H1 (cell line): ENCODE measurements at regions not wholly inside any gene's neighbourhood (a gene's known extent, or its start where the extent isn't known, plus 50 kb on each side); places are given as distances from the start of the nearest gene placed in this dataset.

Experiments
- CTCF ChIA-PET: fragments of 300-600 bp; sonication (Branson Sonifier 250); formaldehyde crosslinking; loops from one replicate; lab custom pipeline; 2021; ENCODE audit not compliant: partially characterized antibody; lab: Charles Lee
- POLR2A ChIA-PET: fragments of 300-600 bp; sonication (Branson Sonifier 250); formaldehyde crosslinking; loops from one replicate; lab custom pipeline; 2021; ENCODE audit warnings: inconsistent platforms; ENCODE audit not compliant: partially characterized antibody; lab: Charles Lee
- DNase-seq, 2 experiments: peaks; one replicate each; pipeline versions ENCODE4 v3.0.0 to v3.0.0-alpha.2; 2010 to 2022; ENCODE audit warnings: low spot score in 2 of 2, low read depth in 1 of 2, mixed read lengths in 1 of 2
- FAIRE-seq: peaks from 2 replicates; lab custom pipeline; 2011; peaks lifted over from hg19 to GRCh38; lab: Jason Lieb, UNC
- H2AFZ ChIP-seq: 2 replicates; pipeline ENCODE4 v1.8.1; 2012; ENCODE audit warnings: low read length, inconsistent platforms
- H2AK5ac ChIP-seq: 2 replicates; pipeline ENCODE4 v1.6.1; 2013; ENCODE audit warnings: low read depth, low read length
- H2BK120ac ChIP-seq: replicated peaks from 2 replicates; pipeline ENCODE3; 2013; ENCODE audit warnings: low read depth, low read length, inconsistent platforms
- H2BK12ac ChIP-seq: 2 replicates; pipeline ENCODE4 v1.6.1; 2013; ENCODE audit warnings: low read depth, low read length
- H2BK15ac ChIP-seq: 2 replicates; pipeline ENCODE4 v1.6.1; 2013; ENCODE audit warnings: low read length
- H2BK20ac ChIP-seq: 2 replicates; pipeline ENCODE4 v1.6.1; 2013; ENCODE audit warnings: low read length
- H2BK5ac ChIP-seq: 2 replicates; pipeline ENCODE4 v1.6.1; 2013; ENCODE audit warnings: low read depth, low read length
- H3K14ac ChIP-seq: 2 replicates; pipeline ENCODE4 v1.6.1; 2013; ENCODE audit warnings: inconsistent platforms; ENCODE audit not compliant: insufficient read length
- H3K18ac ChIP-seq: 2 replicates; pipeline ENCODE4 v1.6.1; 2013; ENCODE audit warnings: low read length; ENCODE audit errors: extremely low read depth
- H3K23ac ChIP-seq: 2 replicates; pipeline ENCODE4 v1.6.1; 2013; ENCODE audit warnings: inconsistent platforms; ENCODE audit not compliant: insufficient read length
- H3K23me2 ChIP-seq: 2 replicates; pipeline ENCODE4 v1.6.1; 2013; ENCODE audit warnings: low read depth, low read length
- H3K27ac ChIP-seq: 2 replicates; pipeline ENCODE4 v1.6.1; 2011; ENCODE audit warnings: low read depth, low read length, inconsistent platforms
- H3K27me3 ChIP-seq, 4 experiments: replicated peaks in 1 of 4; 1 replicate in 1 of 4; 2 replicates in 3 of 4; pipeline versions ENCODE4 v1.6.1 to v1.8.1; 2011 to 2013; ENCODE audit warnings: low read length in 3 of 4, mild to moderate bottlenecking in 3 of 4, inconsistent platforms in 2 of 4, mixed read lengths in 2 of 4, moderate library complexity in 1 of 4; ENCODE audit not compliant: control insufficient read depth in 3 of 4, insufficient read depth in 3 of 4; ENCODE audit errors: extremely low read depth in 1 of 4
- H3K36me3 ChIP-seq, 4 experiments: 2 replicates each; pipeline versions ENCODE4 v1.6.1 to v1.8.1; 2011 to 2013; ENCODE audit warnings: mild to moderate bottlenecking in 4 of 4, low read length in 3 of 4, moderate library complexity in 2 of 4, control low read depth in 1 of 4, inconsistent platforms in 1 of 4; ENCODE audit not compliant: insufficient read depth in 4 of 4, control insufficient read depth in 2 of 4
- H3K4ac ChIP-seq: replicated peaks from 2 replicates; pipeline ENCODE3; 2013; ENCODE audit warnings: low read length, low read depth, mixed read lengths, inconsistent platforms; ENCODE audit not compliant: insufficient read length
- H3K4me1 ChIP-seq, 4 experiments: replicated peaks in 1 of 4; 1 replicate in 1 of 4; 2 replicates in 3 of 4; pipeline versions ENCODE4 v1.6.1 to v1.8.1; 2011 to 2013; ENCODE audit warnings: low read length in 3 of 4, inconsistent platforms in 2 of 4, mixed read lengths in 1 of 4; ENCODE audit not compliant: insufficient read depth in 4 of 4, control insufficient read depth in 3 of 4
- H3K4me2 ChIP-seq, 2 experiments: 2 replicates each; pipeline versions ENCODE4 v1.6.1 to v1.8.1; 2011 to 2013; ENCODE audit warnings: low read depth in 2 of 2, low read length in 2 of 2, control low read depth in 1 of 2, inconsistent platforms in 1 of 2, mild to moderate bottlenecking in 1 of 2; ENCODE audit not compliant: insufficient read depth in 1 of 2
- H3K4me3 ChIP-seq, 4 experiments: fragments of 200-600, 300-600 bp in 1 of 4; sonication (generic), shearing (Covaris generic), sonication (Bioruptor Twin) in 1 of 4; 2 replicates each; pipeline versions ENCODE4 v1.5.1 to v1.8.1; 2011 to 2016; ENCODE audit warnings: low read length in 4 of 4, low read depth in 3 of 4, control low read depth in 2 of 4, inconsistent platforms in 2 of 4, mild to moderate bottlenecking in 2 of 4, mixed read lengths in 1 of 4, moderate library complexity in 1 of 4; ENCODE audit not compliant: insufficient read depth in 2 of 4; ENCODE audit errors: extremely low read depth in 1 of 4
- H3K56ac ChIP-seq: replicated peaks from 2 replicates; pipeline ENCODE3; 2013; ENCODE audit warnings: low read depth, mild to moderate bottlenecking, mixed read lengths, low read length, inconsistent platforms; ENCODE audit not compliant: insufficient read length
- H3K79me1 ChIP-seq: 2 replicates; pipeline ENCODE4 v1.6.1; 2013; ENCODE audit warnings: low read depth, low read length, control low read depth
- H3K79me2 ChIP-seq, 2 experiments: 2 replicates each; pipeline versions ENCODE4 v1.6.1 to v1.8.1; 2012 to 2013; ENCODE audit warnings: low read length in 2 of 2, mild to moderate bottlenecking in 2 of 2, inconsistent platforms in 1 of 2; ENCODE audit not compliant: insufficient read depth in 2 of 2, control insufficient read depth in 1 of 2
- H3K9ac ChIP-seq, 4 experiments: replicated peaks in 1 of 4; 1 replicate in 1 of 4; 2 replicates in 3 of 4; pipeline versions ENCODE4 v1.6.1 to v1.8.1; 2011 to 2013; ENCODE audit warnings: low read depth in 3 of 4, low read length in 3 of 4, control low read depth in 2 of 4, mild to moderate bottlenecking in 2 of 4, moderate library complexity in 2 of 4, inconsistent platforms in 1 of 4; ENCODE audit errors: extremely low read depth in 1 of 4
- H3K9me3 ChIP-seq, 2 experiments: 2 replicates each; pipeline versions ENCODE4 v1.6.1 to v1.8.1; 2012 to 2013; ENCODE audit warnings: mild to moderate bottlenecking in 2 of 2, moderate library complexity in 2 of 2, control low read depth in 1 of 2, inconsistent platforms in 1 of 2, low read depth in 1 of 2, low read length in 1 of 2, mixed read lengths in 1 of 2; ENCODE audit not compliant: insufficient read depth in 2 of 2
- H4K20me1 ChIP-seq, 2 experiments: replicated peaks in 1 of 2; 2 replicates each; pipeline versions ENCODE3 to v1.8.1; 2011 to 2013; ENCODE audit warnings: inconsistent platforms in 2 of 2, low read length in 2 of 2, mild to moderate bottlenecking in 1 of 2; ENCODE audit not compliant: insufficient read depth in 2 of 2, control insufficient read depth in 1 of 2
- H4K5ac ChIP-seq: 2 replicates; pipeline ENCODE4 v1.6.1; 2013; ENCODE audit warnings: low read length, low read depth, mixed read lengths, inconsistent platforms; ENCODE audit not compliant: insufficient read length
- H4K8ac ChIP-seq: 2 replicates; pipeline ENCODE4 v1.8.0; 2013; ENCODE audit warnings: mild to moderate bottlenecking, moderate library complexity, low read length, inconsistent platforms; ENCODE audit not compliant: insufficient read depth; ENCODE audit errors: extremely low read depth
- H4K91ac ChIP-seq: replicated peaks from 2 replicates; pipeline ENCODE3; 2013; ENCODE audit warnings: low read length, mixed read lengths, inconsistent platforms; ENCODE audit not compliant: insufficient read length
- CBX8 ChIP-seq: fragments of 300-800, 300-1000 bp; sonication (generic); IDR thresholded peaks from 2 replicates; pipeline ENCODE4 v1.7.1; 2016; ENCODE audit warnings: low read depth, low read length, borderline replicate concordance
- CEBPB ChIP-seq: IDR thresholded peaks from 2 replicates; pipeline ENCODE4 v1.6.1; 2012; ENCODE audit warnings: low read depth, low read length
- CHD1 ChIP-seq: IDR thresholded peaks from 2 replicates; pipeline ENCODE4 v1.6.1; 2012; ENCODE audit warnings: low read depth, low read length, improper control_type of control experiment
- CREB1 ChIP-seq: IDR thresholded peaks from 2 replicates; pipeline ENCODE4 v1.6.1; 2012; ENCODE audit warnings: inconsistent platforms
- CTBP2 ChIP-seq: IDR thresholded peaks from 2 replicates; pipeline ENCODE4 v1.7.0; 2011; ENCODE audit warnings: borderline replicate concordance, mild to moderate bottlenecking, moderate library complexity, mixed read lengths, low read length; ENCODE audit not compliant: insufficient read depth, insufficient read length
- EGR1 ChIP-seq: IDR thresholded peaks from 2 replicates; pipeline ENCODE4 v1.6.1; 2011; ENCODE audit warnings: low read depth, low read length, borderline replicate concordance
- HDAC6 ChIP-seq: IDR thresholded peaks from one replicate; pipeline ENCODE4 v1.7.1; 2012; ENCODE audit warnings: low read depth, mild to moderate bottlenecking, inconsistent platforms, low read length, moderate library complexity
- POLR2AphosphoS5 ChIP-seq: IDR thresholded peaks from 2 replicates; pipeline ENCODE4 v1.6.1; 2011; ENCODE audit warnings: low read depth, low read length
- USF2 ChIP-seq: IDR thresholded peaks from 2 replicates; pipeline ENCODE4 v1.6.1; 2011; ENCODE audit warnings: low read length, improper control_type of control experiment
- WGBS, 2 experiments: shearing (Covaris generic) in 1 of 2; methylation state at CpG; one replicate each; pipeline versions ENCODE4 v1.1.6 to v1.1.7; 2013 to 2015; ENCODE audit warnings: low lambda C conversion rate in 2 of 2, mixed read lengths in 2 of 2, inconsistent platforms in 1 of 2, low coverage in 1 of 2, missing lambda C conversion rate in 1 of 2; ENCODE audit not compliant: insufficient replicate concordance in 2 of 2, insufficient coverage in 1 of 2, insufficient read length in 1 of 2; ENCODE audit errors: extremely low coverage in 1 of 2, missing lambda C conversion rate in 1 of 2; 5-methylcytosine and 5-hydroxymethylcytosine counted together
- TF ChIP-seq, protein P1 (sequence below): IDR thresholded peaks from 2 replicates; pipeline ENCODE4 v1.6.1; 2012; ENCODE audit warnings: inconsistent platforms

DNA sequence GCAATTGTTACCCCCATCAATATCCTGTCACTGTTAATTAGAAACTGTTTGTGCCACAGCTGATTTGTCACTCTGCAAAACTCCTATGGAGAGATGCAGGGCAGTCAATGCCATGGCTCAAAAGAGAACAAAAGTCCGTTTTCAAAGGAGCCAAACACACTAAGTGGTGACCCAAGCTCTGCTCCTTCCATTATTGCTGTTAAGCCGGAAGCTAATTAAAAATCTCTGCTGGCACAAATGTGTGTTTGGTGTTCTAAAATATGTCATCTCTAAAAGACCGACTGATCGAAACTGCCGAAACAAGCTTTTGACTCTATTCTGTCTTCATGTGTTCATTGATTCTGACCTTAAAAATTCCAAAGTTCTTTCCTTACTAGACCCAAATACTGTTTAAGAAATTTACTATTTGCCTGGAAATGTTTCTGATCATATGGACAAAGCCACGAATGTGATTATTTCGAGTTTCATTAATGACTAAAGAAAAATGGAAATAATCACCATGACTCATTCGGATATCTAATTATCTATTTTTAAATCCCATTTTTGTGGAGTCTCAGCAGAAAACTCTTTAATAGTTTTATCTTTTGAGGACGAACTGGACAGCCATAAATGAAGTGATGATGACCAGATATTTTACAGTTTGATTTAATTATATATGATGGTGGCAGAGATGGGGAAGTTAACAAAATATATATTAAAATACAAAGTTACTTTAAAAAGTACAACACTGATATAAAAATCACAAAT, 287.6 kb downstream of the SOCS6 start:
- no peak overlapping the region for H2BK12ac ChIP-seq
- DNase-seq (no peak), FAIRE-seq (no peak)
- no peak overlapping the region for H2BK5ac ChIP-seq
- H3K9ac ChIP-seq: no peak overlapping the region
- H3K79me1 ChIP-seq: no peaks in the 10 kb centered on the region
- no peaks in the 10 kb centered on the region for H3K27me3 ChIP-seq
- H3K23me2 ChIP-seq: no peaks in the 10 kb centered on the region
- no peak overlapping the region for H2BK120ac ChIP-seq
- ChIA-PET CTCF (interaction anchor here (0.5 kb wide), 1 partner anchor 985 kb away, joined by 3 read pairs; no protein-coding TSS in a partner anchor), POLR2A (no interaction called here)
- no peak overlapping the region for H2BK20ac ChIP-seq
- no peaks in the 10 kb centered on the region for H3K4me1 ChIP-seq
- no peak overlapping the region for H3K23ac ChIP-seq
- no peaks in the 10 kb centered on the region for H3K36me3 ChIP-seq
- no peak overlapping the region for H3K14ac ChIP-seq
- H3K4ac ChIP-seq: no peak overlapping the region
- H4K20me1 ChIP-seq: no peaks in the 10 kb centered on the region
- no peak overlapping the region for H3K56ac ChIP-seq
- H2BK15ac ChIP-seq: no peak overlapping the region
- no peak overlapping the region for H3K4me3 ChIP-seq
- no peak overlapping the region for H4K5ac ChIP-seq
- WGBS, 2 experiments: 70% methylated on average over 9 of the region's 9 CpGs; no CpG with 5 or more reads in 1 of the 2 experiments
- no peaks in the 10 kb centered on the region for H3K79me2 ChIP-seq
- H3K18ac ChIP-seq: no peak overlapping the region
- H2AFZ ChIP-seq: no peak overlapping the region
- no peak overlapping the region for H4K91ac ChIP-seq
- no peak overlapping the region for H3K4me2 ChIP-seq
- no peak overlapping the region for H3K27ac ChIP-seq
- no peak overlapping the region for H4K8ac ChIP-seq
- H3K9me3 ChIP-seq: peaks cover 60 to 71% of the 10 kb centered on the region in 2 experiments
- H2AK5ac ChIP-seq: no peak overlapping the region
- TF ChIP-seq CBX8: no peak
- TF ChIP-seq CTBP2: no peak
- no peak for TF ChIP-seq CHD1
- no peak for TF ChIP-seq POLR2AphosphoS5
- TF ChIP-seq, protein P1, sequence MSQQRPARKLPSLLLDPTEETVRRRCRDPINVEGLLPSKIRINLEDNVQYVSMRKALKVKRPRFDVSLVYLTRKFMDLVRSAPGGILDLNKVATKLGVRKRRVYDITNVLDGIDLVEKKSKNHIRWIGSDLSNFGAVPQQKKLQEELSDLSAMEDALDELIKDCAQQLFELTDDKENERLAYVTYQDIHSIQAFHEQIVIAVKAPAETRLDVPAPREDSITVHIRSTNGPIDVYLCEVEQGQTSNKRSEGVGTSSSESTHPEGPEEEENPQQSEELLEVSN: no peak
- TF ChIP-seq EGR1: no peak
- TF ChIP-seq HDAC6: no peak
- no peak for TF ChIP-seq USF2
- no peak for TF ChIP-seq CEBPB
- no peak for TF ChIP-seq CREB1
